IMR-90 (cell line): ENCODE measurements at regions not wholly inside any gene's neighbourhood (a gene's known extent, or its start where the extent isn't known, plus 50 kb on each side); places are given as distances from the start of the nearest gene placed in this dataset.

Source experiments
- CTCF ChIP-seq: conservative IDR thresholded peaks from 2 replicates; pipeline ENCODE4 v1.5.1; 2012; ENCODE audit warnings: mild to moderate bottlenecking, low read depth, low read length, improper control_type of control experiment
- MAFK ChIP-seq: IDR thresholded peaks from 2 replicates; pipeline ENCODE4 v1.6.1; 2012; ENCODE audit warnings: low read depth, low read length, improper control_type of control experiment
- POLR2A ChIP-seq: IDR thresholded peaks from 2 replicates; pipeline ENCODE4 v1.6.1; 2012; ENCODE audit warnings: mild to moderate bottlenecking, low read depth, low read length
- RAD21 ChIP-seq: IDR thresholded peaks from 2 replicates; pipeline ENCODE4 v1.6.1; 2012; ENCODE audit warnings: low read length, improper control_type of control experiment
- RFX5 ChIP-seq: IDR thresholded peaks from 2 replicates; pipeline ENCODE4 v1.8.0; 2012; ENCODE audit warnings: low read depth, mild to moderate bottlenecking, low read length, moderate library complexity
- SMC3 ChIP-seq: fragments of 150-350 bp; IDR thresholded peaks from 2 replicates; pipeline ENCODE4 v1.6.1; 2016; ENCODE audit warnings: low read depth, mild to moderate bottlenecking, antibody characterized with exemption, low read length, moderate library complexity
- USF2 ChIP-seq: fragments of 150-350 bp; IDR thresholded peaks from 2 replicates; pipeline ENCODE4 v1.6.1; 2017; ENCODE audit warnings: mild to moderate bottlenecking, antibody characterized with exemption, low read length, low read depth

GRCh38 chrX:129310000-129310399, 213.3 kb downstream of the SMARCA1 start:
- TF ChIP-seq CTCF (no peak), POLR2A (no peak), USF2 (no peak), MAFK (no peak), RFX5 (no peak), SMC3 (no peak), RAD21 (no peak)
